ENCODE measurements at regions not wholly inside any gene's neighbourhood (a gene's known extent, or its start where the extent isn't known, plus 50 kb on each side); places are given as distances from the start of the nearest gene placed in this dataset.

DNA sequence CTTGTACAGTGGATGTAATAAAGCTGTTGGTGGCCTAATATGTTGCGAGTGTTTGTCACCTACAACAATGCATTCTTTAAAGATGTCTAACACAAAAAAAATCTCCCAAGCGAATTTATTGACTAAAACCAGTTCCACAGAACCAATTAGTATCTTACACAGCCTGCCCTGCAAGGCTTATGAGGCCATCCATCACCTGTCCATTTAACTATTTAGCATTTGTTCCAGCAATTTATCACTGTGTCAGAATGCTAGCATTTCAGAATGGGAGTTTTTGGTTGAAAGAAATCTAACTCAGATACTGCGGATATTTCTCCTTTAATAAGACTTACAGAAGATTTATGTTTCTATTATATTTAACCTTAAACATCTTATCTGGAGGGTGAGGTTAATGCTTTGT is 831.1 kb upstream of the PRMT6 start:
- no peak for TF ChIP-seq CTCF (IDR thresholded peaks at IDR 0.05)
- TF ChIP-seq POLR2A (IDR thresholded peaks at IDR 0.05), result no peak
